GM21717 (cell line): ENCODE measurements at regions not wholly inside any gene's neighbourhood (a gene's known extent, or its start where the extent isn't known, plus 50 kb on each side); places are given as distances from the start of the nearest gene placed in this dataset.
"Not testable (repeated sequence)": the region's sequence is repeated elsewhere in the genome, so short reads cannot be mapped to it uniquely, and the experiment has no call there.

Experiments
- ATAC-seq: cut with Tn5 transposase; IDR thresholded peaks from one replicate; pipeline ENCODE4 v1.9.1; 2021; ENCODE audit warnings: mild to moderate bottlenecking, moderate library complexity; ENCODE audit not compliant: unreplicated experiment

GRCh38 chr11:35046681-35047080, 92.3 kb upstream of the CD44 start:
- no peak for ATAC-seq

GRCh38 chr11:35047179-35047578, 91.8 kb upstream of the CD44 start:
- no peak for ATAC-seq

- ATAC-seq: no peak
Measured at GRCh38 chr11:35047769-35048168, 91.2 kb upstream of the CD44 start.

GRCh38 chr11:35048346-35048745, 90.6 kb upstream of the CD44 start:
- ATAC-seq: not testable (repeated sequence)

- ATAC-seq: no peak
Measured at GRCh38 chr11:35049859-35050531, 89.0 kb upstream of the CD44 start.

GRCh38 chr11:35050541-35050995, 88.4 kb upstream of the CD44 start:
- ATAC-seq: no peak

- ATAC-seq: no peak
Measured at GRCh38 chr11:35056391-35057093, 82.4 kb upstream of the CD44 start.

GRCh38 chr11:35057926-35058668, 80.9 kb upstream of the CD44 start:
- no peak for ATAC-seq

- no peak for ATAC-seq
Measured at GRCh38 chr11:35058669-35059434, 80.1 kb upstream of the CD44 start.

GRCh38 chr11:35061516-35062440, 77.2 kb upstream of the CD44 start:
- ATAC-seq: no peak

GRCh38 chr11:35063488-35063931, 75.5 kb upstream of the CD44 start:
- no peak for ATAC-seq

- no peak for ATAC-seq
Measured at GRCh38 chr11:35064114-35064800, 74.7 kb upstream of the CD44 start.

- ATAC-seq: no peak
Measured at GRCh38 chr11:35065566-35065965, 73.4 kb upstream of the CD44 start.

- ATAC-seq: no peak
Measured at GRCh38 chr11:35066030-35066429, 72.9 kb upstream of the CD44 start.

GRCh38 chr11:35066783-35067423, 72.1 kb upstream of the CD44 start:
- peak; percentile 58 for ATAC-seq

GRCh38 chr11:35071722-35072121, 67.2 kb upstream of the CD44 start:
- no peak for ATAC-seq

- ATAC-seq: no peak
Measured at GRCh38 chr11:35073691-35074419, 65.1 kb upstream of the CD44 start.
